Islet of Langerhans (tissue), 1 donor: ENCODE measurements at regions not wholly inside any gene's neighbourhood (a gene's known extent, or its start where the extent isn't known, plus 50 kb on each side); places are given as distances from the start of the nearest gene placed in this dataset.
"Not testable (repeated sequence)": the region's sequence is repeated elsewhere in the genome, so short reads cannot be mapped to it uniquely, and the experiment has no call there.

ENCODE experiments used
- FAIRE-seq: peaks from one replicate; lab custom pipeline; 2011; peaks lifted over from hg19 to GRCh38; lab: Jason Lieb, UNC

- FAIRE-seq: no peak
These were observed 119.8 kb downstream of the LRATD1 start for GRCh38 chr2:14752295-14752694.

- no peak for FAIRE-seq
These were observed 123.6 kb downstream of the LRATD1 start for GRCh38 chr2:14756122-14756541.

GRCh38 chr2:14756981-14757657 lies 124.6 kb downstream of the LRATD1 start:
- FAIRE-seq: no peak

- no peak for FAIRE-seq
These were observed 126.6 kb downstream of the LRATD1 start for GRCh38 chr2:14759082-14759481.

- FAIRE-seq: no peak
These were observed 127.7 kb downstream of the LRATD1 start for GRCh38 chr2:14760169-14760568.

- no peak for FAIRE-seq
These were observed 128.6 kb downstream of the LRATD1 start for GRCh38 chr2:14761118-14761517.

- no peak for FAIRE-seq
These were observed 141.2 kb downstream of the LRATD1 start for GRCh38 chr2:14773696-14774095.

GRCh38 chr2:14774436-14774968 lies 142.0 kb downstream of the LRATD1 start:
- no peak for FAIRE-seq

- FAIRE-seq: no peak
These were observed 143.7 kb downstream of the LRATD1 start for GRCh38 chr2:14776216-14776615.

GRCh38 chr2:14778015-14778414 lies 145.5 kb downstream of the LRATD1 start:
- FAIRE-seq: no peak

GRCh38 chr2:14779252-14779651 lies 146.7 kb downstream of the LRATD1 start:
- no peak for FAIRE-seq

- FAIRE-seq: no peak
These were observed 148.6 kb downstream of the LRATD1 start for GRCh38 chr2:14781142-14781541.

GRCh38 chr2:14788814-14789213 lies 156.3 kb downstream of the LRATD1 start:
- FAIRE-seq: not testable (repeated sequence)

GRCh38 chr2:14790041-14790640 lies 157.6 kb downstream of the LRATD1 start:
- no peak for FAIRE-seq

GRCh38 chr2:14803994-14804393 lies 171.5 kb downstream of the LRATD1 start:
- FAIRE-seq: no peak

- no peak for FAIRE-seq
These were observed 172.4 kb downstream of the LRATD1 start for GRCh38 chr2:14804902-14805301.

- no peak for FAIRE-seq
These were observed 174.1 kb downstream of the LRATD1 start for GRCh38 chr2:14806613-14807012.

- no peak for FAIRE-seq
These were observed 182.7 kb downstream of the LRATD1 start for GRCh38 chr2:14815201-14815600.

- no peak for FAIRE-seq
These were observed 183.8 kb downstream of the LRATD1 start for GRCh38 chr2:14816069-14817060.

- no peak for FAIRE-seq
These were observed 185.3 kb downstream of the LRATD1 start for GRCh38 chr2:14817848-14818247.

GRCh38 chr2:14826518-14826917 lies 194.0 kb downstream of the LRATD1 start:
- no peak for FAIRE-seq

- FAIRE-seq: no peak
These were observed 194.9 kb downstream of the LRATD1 start for GRCh38 chr2:14827226-14828023.
